GM21515 (cell line): ENCODE measurements at regions not wholly inside any gene's neighbourhood (a gene's known extent, or its start where the extent isn't known, plus 50 kb on each side); places are given as distances from the start of the nearest gene placed in this dataset.

Source experiments
- ATAC-seq: cut with Tn5 transposase; IDR thresholded peaks from one replicate; pipeline ENCODE4 v1.9.1; 2021; ENCODE audit not compliant: unreplicated experiment

- no peak for ATAC-seq
Measured at GRCh38 chr13:109899748-109900147, 113.4 kb upstream of the IRS2 start.

GRCh38 chr13:109899316-109899715, 112.9 kb upstream of the IRS2 start:
- ATAC-seq: no peak

- no peak for ATAC-seq
Measured at GRCh38 chr13:109897988-109898624, 111.7 kb upstream of the IRS2 start.

- no peak for ATAC-seq
Measured at GRCh38 chr13:109892101-109892500, 105.7 kb upstream of the IRS2 start.

GRCh38 chr13:109885235-109885634, 98.9 kb upstream of the IRS2 start:
- ATAC-seq: no peak

GRCh38 chr13:109884462-109884861, 98.1 kb upstream of the IRS2 start:
- no peak for ATAC-seq

- no peak for ATAC-seq
Measured at GRCh38 chr13:109883181-109884180, 97.1 kb upstream of the IRS2 start.

GRCh38 chr13:109881961-109882558, 95.7 kb upstream of the IRS2 start:
- no peak for ATAC-seq

GRCh38 chr13:109881347-109881725, 95.0 kb upstream of the IRS2 start:
- no peak for ATAC-seq

- no peak for ATAC-seq
Measured at GRCh38 chr13:109880371-109881346, 94.3 kb upstream of the IRS2 start.

- no peak for ATAC-seq
Measured at GRCh38 chr13:109879338-109879737, 93.0 kb upstream of the IRS2 start.

GRCh38 chr13:109877809-109878208, 91.4 kb upstream of the IRS2 start:
- no peak for ATAC-seq

- ATAC-seq: no peak
Measured at GRCh38 chr13:109875746-109876145, 89.4 kb upstream of the IRS2 start.

- ATAC-seq: no peak
Measured at GRCh38 chr13:109874484-109875454, 88.4 kb upstream of the IRS2 start.

- ATAC-seq: no peak
Measured at GRCh38 chr13:109873351-109874123, 87.2 kb upstream of the IRS2 start.

GRCh38 chr13:109872864-109873263, 86.5 kb upstream of the IRS2 start:
- ATAC-seq: no peak

- no peak for ATAC-seq
Measured at GRCh38 chr13:109870696-109871370, 84.5 kb upstream of the IRS2 start.

GRCh38 chr13:109870274-109870673, 83.9 kb upstream of the IRS2 start:
- no peak for ATAC-seq
